ENCODE measurements at regions not wholly inside any gene's neighbourhood (a gene's known extent, or its start where the extent isn't known, plus 50 kb on each side); places are given as distances from the start of the nearest gene placed in this dataset.
A peak's percentile ranks its signal among the peaks of the same experiment; 100 is the strongest.
"Not testable (repeated sequence)": the region's sequence is repeated elsewhere in the genome, so short reads cannot be mapped to it uniquely, and the experiment has no call there.

- not testable (repeated sequence) for DNase-seq
These were observed 63.8 kb downstream of the SPANXA1 start for GRCh38 chrX:141520750-141521149.

- not testable (repeated sequence) for DNase-seq
These were observed 108.8 kb downstream of the SPANXA1 start for GRCh38 chrX:141475788-141476187.

GRCh38 chrX:141469469-141469868 lies 115.1 kb downstream of the SPANXA1 start:
- DNase-seq: no peak

GRCh38 chrX:141468940-141469339 lies 115.6 kb downstream of the SPANXA1 start:
- DNase-seq: no peak

GRCh38 chrX:141467442-141467841 lies 117.1 kb downstream of the SPANXA1 start:
- DNase-seq: peak; percentile 1

GRCh38 chrX:141455103-141455502 lies 129.4 kb downstream of the SPANXA1 start:
- DNase-seq: no peak

GRCh38 chrX:141443922-141444321 lies 140.6 kb downstream of the SPANXA1 start:
- DNase-seq: no peak

- no peak for DNase-seq
These were observed 144.9 kb downstream of the SPANXA1 start for GRCh38 chrX:141439651-141440050.

GRCh38 chrX:141415889-141416288 lies 168.6 kb downstream of the SPANXA1 start:
- no peak for DNase-seq

- DNase-seq: no peak
These were observed 163.7 kb upstream of the SPANXC start for GRCh38 chrX:141405853-141406492.

GRCh38 chrX:141405486-141405852 lies 163.2 kb upstream of the SPANXC start:
- no peak for DNase-seq

GRCh38 chrX:141402897-141403610 lies 160.7 kb upstream of the SPANXC start:
- DNase-seq: no peak

GRCh38 chrX:141396536-141396935 lies 154.2 kb upstream of the SPANXC start:
- no peak for DNase-seq

GRCh38 chrX:141375011-141375760 lies 132.9 kb upstream of the SPANXC start:
- no peak for DNase-seq

GRCh38 chrX:141341743-141342142 lies 99.4 kb upstream of the SPANXC start:
- no peak for DNase-seq

- DNase-seq: no peak
These were observed 99.0 kb upstream of the SPANXC start for GRCh38 chrX:141341341-141341740.

- no peak for DNase-seq
These were observed 78.5 kb upstream of the SPANXC start for GRCh38 chrX:141320801-141321200.

- peak; percentile 14 for DNase-seq
These were observed 72.1 kb upstream of the SPANXC start for GRCh38 chrX:141314441-141314840.

GRCh38 chrX:141301017-141301416 lies 58.7 kb upstream of the SPANXC start:
- DNase-seq: no peak

Data from OCI-M1 (cell line).